H9 (cell line): ENCODE measurements at regions not wholly inside any gene's neighbourhood (a gene's known extent, or its start where the extent isn't known, plus 50 kb on each side); places are given as distances from the start of the nearest gene placed in this dataset.

ENCODE experiments used
- DNase-seq: peaks from one replicate; pipeline ENCODE4 v3.0.0-alpha.2; 2017
- H2AFZ ChIP-seq: one replicate; pipeline ENCODE4 v1.6.1; 2013; ENCODE audit warnings: mild to moderate bottlenecking, low read length, control low read depth, moderate library complexity
- H2AK5ac ChIP-seq: 2 replicates; pipeline ENCODE4 v1.6.1; 2013; ENCODE audit warnings: low read length, control low read depth, mixed read lengths; ENCODE audit not compliant: insufficient read length
- H2BK120ac ChIP-seq: one replicate; pipeline ENCODE4 v1.6.1; 2013; ENCODE audit warnings: low read depth, mild to moderate bottlenecking, low read length, control low read depth, inconsistent platforms; ENCODE audit not compliant: poor library complexity, severe bottlenecking
- H2BK12ac ChIP-seq: 2 replicates; pipeline ENCODE4 v1.6.1; 2013; ENCODE audit warnings: low read length, control low read depth, mixed read lengths, low read depth; ENCODE audit not compliant: insufficient read length
- H2BK15ac ChIP-seq: 2 replicates; pipeline ENCODE4 v1.6.1; 2013; ENCODE audit warnings: low read depth, low read length, control low read depth
- H2BK20ac ChIP-seq: one replicate; pipeline ENCODE4 v1.6.1; 2013; ENCODE audit warnings: low read depth, mild to moderate bottlenecking, low read length, control low read depth, inconsistent platforms; ENCODE audit not compliant: poor library complexity, severe bottlenecking
- H2BK5ac ChIP-seq: 2 replicates; pipeline ENCODE4 v1.6.1; 2013; ENCODE audit warnings: low read length, control low read depth, mixed read lengths; ENCODE audit not compliant: insufficient read length
- H3K14ac ChIP-seq: 2 replicates; pipeline ENCODE4 v1.6.1; 2013; ENCODE audit warnings: low read length, control low read depth; ENCODE audit not compliant: insufficient read depth
- H3K18ac ChIP-seq: 2 replicates; pipeline ENCODE4 v1.6.1; 2013; ENCODE audit warnings: low read depth, mild to moderate bottlenecking, mixed read lengths, low read length, control low read depth; ENCODE audit not compliant: insufficient read length
- H3K23ac ChIP-seq: 2 replicates; pipeline ENCODE4 v1.6.1; 2013; ENCODE audit warnings: low read length, control low read depth, mixed read lengths, low read depth; ENCODE audit not compliant: insufficient read length
- H3K23me2 ChIP-seq: 2 replicates; pipeline ENCODE4 v1.6.1; 2013; ENCODE audit warnings: low read depth, mild to moderate bottlenecking, mixed read lengths, low read length, control low read depth; ENCODE audit not compliant: insufficient read length, poor library complexity, severe bottlenecking
- H3K27ac ChIP-seq: 2 replicates; pipeline ENCODE4 v1.5.1; 2013; ENCODE audit warnings: low read length, control low read depth, mixed read lengths, low read depth; ENCODE audit not compliant: insufficient read length
- H3K27me3 ChIP-seq: 2 replicates; pipeline ENCODE4 v1.6.1; 2013; ENCODE audit warnings: low read length, control low read depth, inconsistent platforms; ENCODE audit not compliant: insufficient read depth
- H3K4ac ChIP-seq: 2 replicates; pipeline ENCODE4 v1.6.1; 2013; ENCODE audit warnings: low read depth, mild to moderate bottlenecking, control low read depth, inconsistent platforms, low read length, moderate library complexity
- H3K4me1 ChIP-seq: 2 replicates; pipeline ENCODE4 v1.6.1; 2013; ENCODE audit warnings: low read length, control low read depth, inconsistent platforms; ENCODE audit not compliant: insufficient read depth
- H3K4me2 ChIP-seq: 2 replicates; pipeline ENCODE4 v1.6.1; 2013; ENCODE audit warnings: low read length, control low read depth, mixed read lengths; ENCODE audit not compliant: insufficient read length, insufficient read depth
- H3K56ac ChIP-seq: 2 replicates; pipeline ENCODE4 v1.6.1; 2013; ENCODE audit warnings: low read depth, mild to moderate bottlenecking, mixed read lengths, low read length, control low read depth; ENCODE audit not compliant: insufficient read length
- H3K79me1 ChIP-seq: 2 replicates; pipeline ENCODE4 v1.6.1; 2013; ENCODE audit warnings: low read depth, mild to moderate bottlenecking, moderate library complexity, low read length, control low read depth, inconsistent platforms; ENCODE audit not compliant: insufficient read depth, poor library complexity, severe bottlenecking
- H3K79me2 ChIP-seq: 2 replicates; pipeline ENCODE4 v1.6.1; 2013; ENCODE audit warnings: low read length, control low read depth, inconsistent platforms; ENCODE audit not compliant: insufficient read depth
- H3K9ac ChIP-seq: 2 replicates; pipeline ENCODE4 v1.6.1; 2013; ENCODE audit warnings: low read length, control low read depth, mixed read lengths; ENCODE audit not compliant: insufficient read length; ENCODE audit errors: extremely low read depth
- H3K9me3 ChIP-seq: one replicate; pipeline ENCODE4 v1.6.1; 2013; ENCODE audit warnings: low read depth, low read length, inconsistent platforms; ENCODE audit not compliant: control insufficient read depth
- H3T11ph ChIP-seq: one replicate; pipeline ENCODE4 v1.6.1; 2013; ENCODE audit warnings: mild to moderate bottlenecking, low read length, control low read depth, inconsistent platforms
- H4K20me1 ChIP-seq: one replicate; pipeline ENCODE4 v1.6.1; 2013; ENCODE audit not compliant: control insufficient read depth, insufficient read length, insufficient read depth
- H4K5ac ChIP-seq: 2 replicates; pipeline ENCODE4 v1.6.1; 2013; ENCODE audit warnings: low read depth, mild to moderate bottlenecking, mixed read lengths, low read length, control low read depth; ENCODE audit not compliant: insufficient read length
- H4K8ac ChIP-seq: replicated peaks from 2 replicates; pipeline ENCODE4 v1.6.1; 2013; ENCODE audit warnings: low read length, control low read depth, mixed read lengths, low read depth; ENCODE audit not compliant: insufficient read length
- H4K91ac ChIP-seq: 2 replicates; pipeline ENCODE4 v1.6.1; 2013; ENCODE audit warnings: low read depth, mild to moderate bottlenecking, moderate library complexity, mixed read lengths, low read length, control low read depth; ENCODE audit not compliant: insufficient read length
- H3K27ac Mint-ChIP-seq, 3 experiments: 2 replicates in 2 of 3; 3 replicates in 1 of 3; pipeline ENCODE4 v1.8.0; 2020 to 2021; ENCODE audit warnings: mixed read lengths in 3 of 3, mild to moderate bottlenecking in 1 of 3, moderate library complexity in 1 of 3
- H3K27me3 Mint-ChIP-seq: 2 replicates; pipeline ENCODE4 v1.8.0; 2021; ENCODE audit warnings: low read depth, mild to moderate bottlenecking, moderate library complexity, mixed read lengths
- H3K36me3 Mint-ChIP-seq, 3 experiments: 2 replicates in 2 of 3; 3 replicates in 1 of 3; pipeline ENCODE4 v1.8.0; 2020 to 2021; ENCODE audit warnings: low read depth in 3 of 3, mixed read lengths in 3 of 3; ENCODE audit not compliant: insufficient read depth in 1 of 3
- H3K4me1 Mint-ChIP-seq, 2 experiments: 2 replicates each; pipeline ENCODE4 v1.8.0; 2020; ENCODE audit warnings: mixed read lengths in 2 of 2
- H3K4me3 Mint-ChIP-seq, 2 experiments: 2 replicates in 1 of 2; 3 replicates in 1 of 2; pipeline ENCODE4 v1.8.0; 2020 to 2021; ENCODE audit warnings: mild to moderate bottlenecking in 2 of 2, mixed read lengths in 2 of 2, moderate library complexity in 1 of 2
- H3K9me3 Mint-ChIP-seq, 2 experiments: 2 replicates in 1 of 2; 3 replicates in 1 of 2; pipeline ENCODE4 v1.8.0; 2020; ENCODE audit warnings: mild to moderate bottlenecking in 2 of 2, mixed read lengths in 2 of 2, moderate library complexity in 1 of 2
- CTCF ChIP-seq: fragments of 200-600 bp; sonication (generic); conservative IDR thresholded peaks from 3 replicates; pipeline ENCODE4 v1.8.0; 2021; ENCODE audit warnings: antibody characterized with exemption, mild to moderate bottlenecking
- WGBS: extraction: QIAGEN DNeasy Blood & Tissue Kit; methylation state at CpG from one replicate; pipeline ENCODE4 v1.1.7; 2013; ENCODE audit warnings: missing lambda C conversion rate, low lambda C conversion rate, mixed read lengths; ENCODE audit not compliant: insufficient read length; ENCODE audit errors: extremely low coverage; 5-methylcytosine and 5-hydroxymethylcytosine counted together

GRCh38 chr9:110141227-110141793, 66.6 kb downstream of the C9orf152 start:
- Mint-ChIP-seq H3K36me3 (peaks cover 24 to 37% (median 27%) of the 10 kb centered on the region in 3 experiments), H3K27ac (no peak overlapping the region), H3K9me3 (no peaks in the 10 kb centered on the region), H3K27me3 (no peaks in the 10 kb centered on the region), H3K4me3 (no peak overlapping the region), H3K4me1 (0 out of 4 replicates have a peak, but pooled peaks cover 0 to 4% of the 10 kb centered on the region in 2 experiments)
- DNase-seq = no peak
- H2BK15ac ChIP-seq = no peak overlapping the region
- peaks cover 2% of the 10 kb centered on the region for H3K79me1 ChIP-seq
- H3K4ac ChIP-seq = no peak overlapping the region
- TF ChIP-seq CTCF = no peak
- H4K8ac ChIP-seq = no peak overlapping the region
- no peak overlapping the region for H2AFZ ChIP-seq
- H4K91ac ChIP-seq = no peak overlapping the region
- H3K4me1 ChIP-seq = no peaks in the 10 kb centered on the region
- no peak overlapping the region for H2BK5ac ChIP-seq
- H3K4me2 ChIP-seq = no peak overlapping the region
- H3K23me2 ChIP-seq = peaks cover 3% of the 10 kb centered on the region
- no peaks in the 10 kb centered on the region for H3K27me3 ChIP-seq
- H3T11ph ChIP-seq = no peak overlapping the region
- peaks cover 5% of the 10 kb centered on the region; the same call in 1 of the 2 replicates for H3K79me2 ChIP-seq
- no peak overlapping the region for H2AK5ac ChIP-seq
- no peak overlapping the region for H2BK20ac ChIP-seq
- no peaks in the 10 kb centered on the region for H3K9me3 ChIP-seq
- H3K56ac ChIP-seq = no peak overlapping the region
- no peak overlapping the region for H2BK12ac ChIP-seq
- no CpG with 5 or more reads among the region's 7 CpGs for WGBS
- H3K14ac ChIP-seq = no peak overlapping the region
- H4K5ac ChIP-seq = no peak overlapping the region
- H4K20me1 ChIP-seq = no peaks in the 10 kb centered on the region
- no peak overlapping the region for H3K27ac ChIP-seq
- H3K9ac ChIP-seq = no peak overlapping the region
- no peak overlapping the region for H3K23ac ChIP-seq
- H3K18ac ChIP-seq = no peak overlapping the region
- H2BK120ac ChIP-seq = no peak overlapping the region
